Activated CD8-positive, alpha-beta T cell treated with anti-CD3 and anti-CD28 coated beads, Interleukin-2, amount 10 ng/mL, durations not matched to agents 7 days and 5 days (primary cell): ENCODE measurements at regions not wholly inside any gene's neighbourhood (a gene's known extent, or its start where the extent isn't known, plus 50 kb on each side); places are given as distances from the start of the nearest gene placed in this dataset.
"Not testable (repeated sequence)": the region's sequence is repeated elsewhere in the genome, so short reads cannot be mapped to it uniquely, and the experiment has no call there.

Source experiments
- ATAC-seq: fragments of 150-1000 bp; cut with Tn5 transposase; one replicate; pipeline ENCODE4 v1.10.0; 2021; ENCODE audit warnings: moderate library complexity
- CTCF ChIA-PET: fragments of 350-600 bp; sonication (Branson Sonifier 250); formaldehyde crosslinking; loops from one replicate; lab custom pipeline; 2021; ENCODE audit warnings: antibody characterized with exemption; lab: Charles Lee
- POLR2A ChIA-PET: fragments of 350-600 bp; sonication (Branson Sonifier 250); formaldehyde crosslinking; loops from one replicate; lab custom pipeline; 2021; ENCODE audit warnings: antibody characterized with exemption; lab: Charles Lee
- DNase-seq: peaks from one replicate; pipeline ENCODE4 v3.0.0-alpha.2; 2020
- H3K27ac Mint-ChIP-seq: one replicate; pipeline ENCODE4 v1.8.0; 2021; ENCODE audit warnings: mild to moderate bottlenecking, mixed read lengths
- H3K27me3 Mint-ChIP-seq: one replicate; pipeline ENCODE4 v1.8.0; 2021; ENCODE audit warnings: low read depth, mixed read lengths
- H3K36me3 Mint-ChIP-seq: one replicate; pipeline ENCODE4 v1.8.0; 2021; ENCODE audit warnings: low read depth, mixed read lengths
- H3K4me1 Mint-ChIP-seq: one replicate; pipeline ENCODE4 v1.8.0; 2021; ENCODE audit warnings: low read depth, mixed read lengths
- H3K4me3 Mint-ChIP-seq: one replicate; pipeline ENCODE4 v1.8.0; 2021; ENCODE audit warnings: mild to moderate bottlenecking, mixed read lengths
- H3K9me3 Mint-ChIP-seq: one replicate; pipeline ENCODE4 v1.8.0; 2022; ENCODE audit warnings: mixed read lengths; ENCODE audit not compliant: insufficient read depth

DNA sequence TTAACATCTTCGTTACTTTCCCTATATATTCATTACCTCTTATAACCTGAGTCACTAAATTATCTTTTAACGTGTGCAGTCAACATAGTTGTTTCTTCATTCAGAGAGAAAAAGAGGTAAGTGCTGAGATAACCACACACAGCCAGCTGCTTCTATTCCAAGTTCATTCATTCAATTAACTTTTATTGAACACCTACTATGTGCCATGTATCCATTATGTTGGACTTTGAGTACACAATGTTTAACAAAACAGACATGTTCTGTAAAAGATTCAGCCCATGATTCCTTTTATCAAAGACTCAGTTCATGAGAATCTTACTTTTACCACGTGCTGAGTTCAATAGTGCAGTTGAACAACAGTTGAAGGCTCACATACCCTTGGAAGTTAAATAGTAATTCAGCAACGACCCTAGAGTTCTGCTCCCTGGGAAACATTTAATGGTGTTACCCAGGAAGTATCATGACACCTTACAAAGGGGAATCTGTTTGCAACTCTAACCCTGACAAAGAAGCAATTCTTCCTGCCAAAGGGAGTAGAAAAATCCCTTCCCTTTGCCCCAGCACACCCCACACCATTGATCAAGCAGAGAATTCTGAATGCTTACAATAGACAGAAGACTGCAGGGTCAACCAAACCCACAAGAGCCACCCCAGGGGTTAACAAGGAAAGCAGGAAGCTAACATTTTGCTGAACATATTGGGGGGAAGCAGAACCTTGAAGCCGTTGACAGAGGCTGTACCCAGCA is 595.8 kb downstream of the STK39 start:
- Mint-ChIP-seq H3K4me3 (no peak overlapping the region), H3K9me3 (peaks cover 7% of the 10 kb centered on the region), H3K27ac (no peak overlapping the region), H3K27me3 (no peaks in the 10 kb centered on the region), H3K4me1 (no peaks in the 10 kb centered on the region), H3K36me3 (no peaks in the 10 kb centered on the region)
- ChIA-PET CTCF (no interaction called here), POLR2A (no interaction called here)
- no peak for ATAC-seq
- no peak for DNase-seq

DNA sequence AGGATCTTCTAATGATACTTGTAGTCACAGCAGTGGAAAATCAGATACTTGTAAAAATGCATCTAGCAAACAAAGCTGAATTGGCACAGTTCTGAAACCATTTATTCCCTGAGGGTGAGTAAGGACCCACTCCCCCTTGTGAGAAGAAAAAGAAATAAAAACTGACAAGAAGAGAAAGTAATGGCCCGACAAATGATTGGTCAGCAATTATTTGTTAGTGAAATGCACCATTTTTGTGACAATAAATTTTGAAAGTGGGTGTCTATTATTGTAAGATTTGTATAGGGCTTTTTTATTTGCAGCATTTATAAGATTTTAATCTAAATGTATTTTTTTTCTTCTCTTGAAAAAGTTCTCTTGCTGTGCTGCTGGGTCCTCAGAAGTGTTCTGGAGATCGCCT is 600.8 kb downstream of the STK39 start:
- Mint-ChIP-seq H3K36me3 (no peaks in the 10 kb centered on the region), H3K27me3 (no peaks in the 10 kb centered on the region), H3K4me1 (no peaks in the 10 kb centered on the region), H3K27ac (no peak overlapping the region), H3K9me3 (peaks cover 7% of the 10 kb centered on the region), H3K4me3 (no peak overlapping the region)
- ChIA-PET POLR2A (no interaction called here), CTCF (no interaction called here)
- DNase-seq (no peak), ATAC-seq (no peak)

DNA sequence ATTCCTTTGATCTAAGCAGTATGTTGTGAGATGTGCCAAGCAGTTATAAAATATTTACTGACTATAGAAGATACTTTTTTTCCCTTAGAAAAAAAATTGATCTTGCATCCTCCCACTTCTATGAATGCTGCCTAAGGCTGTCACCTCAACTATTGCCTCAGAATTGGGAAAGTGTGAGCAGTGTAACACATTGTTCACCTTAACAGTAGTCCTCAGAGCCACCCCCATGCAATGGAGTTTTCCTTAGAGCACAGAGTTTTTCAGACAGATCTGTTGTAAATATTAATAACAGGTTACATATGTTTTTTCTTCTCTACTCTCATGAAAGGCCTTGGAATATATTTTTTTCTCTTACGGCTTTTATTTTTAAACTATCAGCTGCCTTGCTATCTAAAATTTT is 607.3 kb downstream of the STK39 start:
- Mint-ChIP-seq H3K9me3 (no peaks in the 10 kb centered on the region), H3K4me1 (no peaks in the 10 kb centered on the region), H3K27me3 (no peaks in the 10 kb centered on the region), H3K4me3 (no peak overlapping the region), H3K36me3 (no peaks in the 10 kb centered on the region), H3K27ac (no peak overlapping the region)
- DNase-seq, result no peak
- no peak for ATAC-seq
- ChIA-PET POLR2A (no interaction called here), CTCF (no interaction called here)

DNA sequence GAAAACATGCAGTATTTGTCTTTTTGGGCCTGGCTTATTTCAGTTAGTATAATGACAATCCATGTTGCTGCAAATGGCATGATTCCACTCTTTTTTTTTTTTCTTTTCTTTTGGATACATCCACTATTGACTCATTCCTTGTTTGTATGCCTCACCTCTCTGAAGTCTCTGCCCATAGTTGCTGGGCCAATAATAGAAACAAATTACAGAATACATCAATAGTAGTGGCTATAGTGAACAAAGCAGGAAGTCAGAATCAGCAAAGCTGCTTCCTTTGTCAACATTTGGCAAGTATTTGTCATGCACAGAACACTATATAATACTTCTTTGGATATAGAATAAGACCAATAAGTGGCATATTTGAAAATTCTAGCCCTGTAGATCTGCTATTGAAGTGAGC is 609.7 kb downstream of the STK39 start:
- DNase-seq (no peak), ATAC-seq (no peak)
- Mint-ChIP-seq H3K4me1 (no peaks in the 10 kb centered on the region), H3K27me3 (no peaks in the 10 kb centered on the region), H3K9me3 (no peaks in the 10 kb centered on the region), H3K4me3 (no peak overlapping the region), H3K27ac (no peak overlapping the region), H3K36me3 (no peaks in the 10 kb centered on the region)
- ChIA-PET POLR2A (no interaction called here), CTCF (no interaction called here)

DNA sequence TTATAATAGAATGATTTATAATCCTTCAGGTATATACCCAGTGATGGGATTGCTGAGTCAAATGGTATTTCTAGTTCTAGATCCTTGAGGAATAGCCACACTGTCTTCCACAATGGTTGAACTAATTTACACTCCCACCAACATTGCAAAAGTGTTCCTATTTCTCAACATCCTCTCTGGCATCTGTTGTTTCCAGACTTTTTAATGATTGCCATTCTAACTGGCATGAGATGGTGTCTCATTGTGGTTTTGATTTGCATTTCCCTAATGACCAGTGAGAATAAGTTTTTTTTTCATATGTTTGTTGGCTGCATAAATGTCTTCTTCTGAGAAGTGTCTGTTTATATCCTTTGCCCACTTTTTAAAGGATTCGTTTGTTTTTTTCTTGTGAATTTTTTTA is 615.1 kb downstream of the STK39 start:
- H3K36me3 Mint-ChIP-seq, CTCF ChIA-PET, H3K4me1 Mint-ChIP-seq, POLR2A ChIA-PET, H3K27ac Mint-ChIP-seq, H3K9me3 Mint-ChIP-seq, ATAC-seq, DNase-seq, H3K4me3 Mint-ChIP-seq, H3K27me3 Mint-ChIP-seq: not testable (repeated sequence)

DNA sequence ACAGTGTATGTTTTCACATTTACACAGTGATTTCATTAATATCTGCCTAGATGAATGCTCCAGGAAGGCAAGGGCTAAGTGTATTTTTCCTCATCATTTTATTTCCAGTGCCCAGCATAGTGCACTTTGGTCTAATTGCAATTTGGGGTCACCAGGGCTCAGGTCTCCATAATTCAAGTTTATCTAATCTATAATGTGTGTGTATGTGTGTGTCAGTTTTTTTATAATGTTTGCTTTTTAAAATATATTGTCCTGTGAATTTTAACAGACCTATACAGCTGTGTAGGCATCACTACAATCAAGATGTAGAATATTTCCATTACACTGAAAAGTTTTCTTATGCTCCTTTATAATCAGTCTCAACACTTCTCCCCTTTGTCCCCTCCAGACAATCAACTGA is 620.4 kb downstream of the STK39 start:
- Mint-ChIP-seq H3K36me3 (no peaks in the 10 kb centered on the region), H3K9me3 (peaks cover 7% of the 10 kb centered on the region), H3K4me3 (no peak overlapping the region), H3K4me1 (no peaks in the 10 kb centered on the region), H3K27ac (no peak overlapping the region), H3K27me3 (no peaks in the 10 kb centered on the region)
- ATAC-seq, result no peak
- POLR2A ChIA-PET, result no interaction called here
- CTCF ChIA-PET, result no interaction called here
- DNase-seq, result no peak

DNA sequence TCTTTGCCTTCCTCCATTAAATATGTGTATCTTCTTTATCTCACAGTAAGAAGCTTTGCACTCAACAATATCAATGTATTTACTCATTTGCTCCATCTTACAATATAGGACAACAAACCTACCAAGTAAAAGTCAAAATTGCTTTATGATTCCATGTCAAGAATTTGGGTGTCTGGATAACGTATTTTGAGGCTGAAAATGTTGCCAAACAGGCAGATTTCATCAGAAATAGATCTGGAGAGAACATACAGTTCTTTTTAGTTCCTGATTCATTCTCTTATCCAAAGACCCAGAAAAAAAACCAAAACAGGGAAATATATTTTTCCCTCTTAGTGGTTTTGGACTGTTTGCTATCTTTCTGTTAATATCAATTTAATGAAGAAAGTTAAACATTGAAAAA is 621.1 kb downstream of the STK39 start:
- Mint-ChIP-seq H3K36me3 (no peaks in the 10 kb centered on the region), H3K27ac (no peak overlapping the region)

DNA sequence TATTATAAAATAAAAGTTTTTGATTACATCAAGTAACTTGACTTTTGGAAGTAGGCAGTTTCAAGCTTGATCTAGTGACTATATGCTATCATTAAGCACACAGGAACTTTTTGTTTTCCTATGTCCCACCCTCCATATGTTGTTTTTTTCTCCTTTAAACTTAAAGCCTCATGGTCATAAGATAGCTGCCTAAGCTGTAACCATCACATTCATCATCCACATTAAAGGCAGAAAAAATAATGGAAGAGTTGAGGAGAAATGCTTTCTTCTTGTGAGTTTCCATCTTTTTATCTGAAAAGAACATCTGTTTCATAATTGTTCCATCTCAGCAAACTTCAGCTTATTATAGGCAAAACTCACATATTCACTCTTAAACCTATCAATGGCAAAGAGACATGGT is 630.4 kb downstream of the STK39 start:
- CTCF ChIA-PET, result no interaction called here
- no peak for DNase-seq
- H3K4me1 Mint-ChIP-seq, result no peaks in the 10 kb centered on the region
- no peak overlapping the region for H3K27ac Mint-ChIP-seq
- ATAC-seq, result no peak
- no peaks in the 10 kb centered on the region for H3K9me3 Mint-ChIP-seq
- H3K27me3 Mint-ChIP-seq, result no peaks in the 10 kb centered on the region
- H3K36me3 Mint-ChIP-seq, result no peaks in the 10 kb centered on the region
- H3K4me3 Mint-ChIP-seq, result no peak overlapping the region
- POLR2A ChIA-PET, result no interaction called here

More for the DNA sequence above, 621.1 kb downstream of the STK39 start:
- no peak for ATAC-seq
- no peaks in the 10 kb centered on the region for H3K4me1 Mint-ChIP-seq
- ChIA-PET CTCF (no interaction called here), POLR2A (no interaction called here)
- H3K27me3 Mint-ChIP-seq, result no peaks in the 10 kb centered on the region
- no peak overlapping the region for H3K4me3 Mint-ChIP-seq
- no peak for DNase-seq
- H3K9me3 Mint-ChIP-seq, result peaks cover 7% of the 10 kb centered on the region

DNA sequence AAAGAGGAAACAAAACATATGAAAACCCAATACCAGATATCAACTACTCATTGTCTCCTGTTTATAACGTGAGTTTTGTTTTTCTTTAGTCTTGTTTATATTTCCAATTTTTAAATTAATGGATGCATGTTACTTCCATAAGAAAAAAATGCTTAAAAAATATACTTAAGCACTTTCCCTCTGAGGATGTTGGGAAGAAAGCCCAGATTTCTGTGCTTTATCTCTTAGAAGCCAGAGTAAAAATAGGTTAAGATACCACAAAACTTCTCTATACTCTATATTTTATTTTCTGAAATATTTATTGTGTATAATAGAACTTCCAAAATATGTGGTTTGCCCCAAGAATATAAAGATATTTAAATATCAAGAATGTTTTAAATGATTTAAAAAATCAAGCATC is 633.9 kb downstream of the STK39 start:
- ChIA-PET POLR2A (no interaction called here), CTCF (no interaction called here)
- H3K9me3 Mint-ChIP-seq, result no peaks in the 10 kb centered on the region
- H3K36me3 Mint-ChIP-seq, result no peaks in the 10 kb centered on the region
- H3K4me3 Mint-ChIP-seq, result no peak overlapping the region
- DNase-seq, result no peak
- H3K4me1 Mint-ChIP-seq, result no peaks in the 10 kb centered on the region
- H3K27me3 Mint-ChIP-seq, result no peaks in the 10 kb centered on the region
- H3K27ac Mint-ChIP-seq, result no peak overlapping the region
- no peak for ATAC-seq

DNA sequence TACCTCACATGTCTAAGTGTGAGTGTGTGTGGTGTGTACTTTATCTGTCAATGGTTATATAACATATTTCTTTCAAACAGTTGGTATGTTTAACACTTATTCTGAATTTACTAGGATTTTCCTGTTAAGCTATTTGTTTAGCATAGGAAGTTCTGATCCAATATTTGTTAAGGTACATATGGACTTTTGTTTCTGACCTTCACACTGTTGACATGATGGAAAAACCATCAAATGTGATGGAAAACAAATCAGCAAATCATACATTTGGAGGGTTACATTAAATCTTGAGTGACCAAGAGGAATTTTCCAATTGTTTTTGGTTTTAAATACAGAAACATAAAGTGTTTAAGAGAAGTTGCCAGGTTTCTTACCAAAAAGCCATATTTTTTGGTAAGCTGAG is 638.9 kb downstream of the STK39 start:
- Mint-ChIP-seq H3K9me3 (no peaks in the 10 kb centered on the region), H3K27me3 (no peaks in the 10 kb centered on the region), H3K4me1 (no peaks in the 10 kb centered on the region), H3K4me3 (no peak overlapping the region), H3K36me3 (no peaks in the 10 kb centered on the region), H3K27ac (no peak overlapping the region)
- ChIA-PET CTCF (no interaction called here), POLR2A (no interaction called here)
- ATAC-seq (no peak), DNase-seq (no peak)

DNA sequence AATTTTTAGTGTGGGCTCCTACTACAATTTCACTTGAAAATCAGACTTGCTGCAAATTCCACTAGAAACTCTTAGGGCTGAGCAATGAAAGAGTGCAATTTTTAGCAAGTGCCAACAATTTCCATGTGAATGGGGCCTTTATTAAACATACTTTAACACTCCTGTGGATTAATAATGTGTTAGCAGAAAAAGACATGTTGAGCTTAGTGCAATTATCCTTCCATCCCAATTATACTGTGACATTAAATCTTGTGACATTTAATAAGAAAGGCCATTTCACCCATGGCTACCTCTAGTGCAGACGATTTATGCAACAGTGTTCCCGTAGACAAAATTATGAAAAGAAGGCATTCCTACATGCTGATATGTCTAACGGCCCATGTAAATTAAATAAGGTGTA is 639.7 kb downstream of the STK39 start:
- ChIA-PET CTCF (no interaction called here), POLR2A (no interaction called here)

DNA sequence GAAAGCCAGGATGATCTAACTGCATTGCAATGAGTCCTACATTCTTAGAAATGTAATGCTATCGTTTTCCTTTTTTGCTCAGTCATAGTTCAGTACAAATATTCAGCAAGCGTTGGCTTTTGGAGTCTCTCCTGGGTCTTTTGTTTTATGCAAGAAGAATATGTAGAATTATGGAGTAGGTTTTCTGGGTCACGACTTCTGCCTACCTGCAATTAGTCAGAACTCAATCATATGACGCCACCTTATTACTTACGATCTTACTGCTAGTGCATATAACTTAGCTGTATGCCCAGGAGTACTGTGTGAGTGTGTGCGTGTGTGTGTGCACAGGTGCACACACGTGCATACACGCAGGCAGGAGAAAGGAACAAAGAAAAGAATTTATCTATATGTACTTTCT is 640.2 kb downstream of the STK39 start:
- ChIA-PET CTCF (no interaction called here), POLR2A (no interaction called here)
- Mint-ChIP-seq H3K36me3 (no peaks in the 10 kb centered on the region), H3K4me3 (no peak overlapping the region), H3K27me3 (no peaks in the 10 kb centered on the region), H3K4me1 (no peaks in the 10 kb centered on the region), H3K27ac (no peak overlapping the region), H3K9me3 (no peaks in the 10 kb centered on the region)
- ATAC-seq (no peak), DNase-seq (no peak)

More for the DNA sequence above, 639.7 kb downstream of the STK39 start:
- no peak for ATAC-seq
- H3K4me1 Mint-ChIP-seq, result no peaks in the 10 kb centered on the region
- no peaks in the 10 kb centered on the region for H3K27me3 Mint-ChIP-seq
- no peaks in the 10 kb centered on the region for H3K36me3 Mint-ChIP-seq
- DNase-seq, result no peak
- H3K27ac Mint-ChIP-seq, result no peak overlapping the region
- no peak overlapping the region for H3K4me3 Mint-ChIP-seq
- H3K9me3 Mint-ChIP-seq, result no peaks in the 10 kb centered on the region

DNA sequence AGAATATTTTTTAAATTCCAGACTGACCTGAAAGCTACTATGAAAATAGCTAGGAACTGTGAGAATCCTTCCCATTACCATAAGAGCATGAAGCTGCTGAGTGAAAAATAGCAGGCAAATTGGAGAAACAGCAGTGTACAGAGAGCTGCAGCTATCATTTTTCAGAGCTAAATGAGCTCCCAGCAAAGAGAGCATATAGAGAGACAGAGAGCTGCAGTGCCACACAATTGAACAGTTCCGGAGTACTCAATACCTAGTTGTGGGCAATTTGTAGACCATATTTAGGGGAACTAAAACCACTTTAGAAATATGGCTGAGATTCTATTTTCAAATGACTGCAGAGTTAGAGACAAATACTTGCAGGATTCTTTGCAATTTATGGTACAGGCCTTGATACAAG is 645.3 kb downstream of the STK39 start:
- Mint-ChIP-seq H3K4me1 (no peaks in the 10 kb centered on the region), H3K9me3 (no peaks in the 10 kb centered on the region), H3K36me3 (no peaks in the 10 kb centered on the region), H3K27ac (no peak overlapping the region), H3K27me3 (no peaks in the 10 kb centered on the region), H3K4me3 (no peak overlapping the region)
- ChIA-PET CTCF (no interaction called here), POLR2A (no interaction called here)
- ATAC-seq, result no peak
- no peak for DNase-seq
